ENCODE measurements at regions not wholly inside any gene's neighbourhood (a gene's known extent, or its start where the extent isn't known, plus 50 kb on each side); places are given as distances from the start of the nearest gene placed in this dataset.

- TF ChIP-seq CTCF (IDR thresholded peaks at IDR 0.05; ENCODE audit: unreplicated experiment) = no peak
- H3K4me1 Mint-ChIP-seq = peaks cover 4% of the 10 kb centered on the region
- peaks cover 53% of the 10 kb centered on the region for H3K27me3 Mint-ChIP-seq (ENCODE audit: low read depth)
- no peak overlapping the region for H3K27ac Mint-ChIP-seq
- H3K36me3 Mint-ChIP-seq = no peaks in the 10 kb centered on the region
- H3K9me3 Mint-ChIP-seq = no peaks in the 10 kb centered on the region
- no peak for DNase-seq (ENCODE audit: low spot score in 2 of 2, unreplicated experiment in 2 of 2)
- no peak overlapping the region for H3K4me3 Mint-ChIP-seq
Measured at GRCh38 chr7:21092766-21093702, 306.3 kb upstream of the SP8 start.

GRCh38 chr7:21094589-21094988 lies 307.9 kb upstream of the SP8 start:
- DNase-seq (ENCODE audit: low spot score in 2 of 2, unreplicated experiment in 2 of 2) = no peak
- Mint-ChIP-seq H3K27ac (no peak overlapping the region), H3K4me1 (peaks cover 4% of the 10 kb centered on the region), H3K4me3 (no peak overlapping the region), H3K9me3 (no peaks in the 10 kb centered on the region), H3K27me3 (ENCODE audit: low read depth) (peaks cover 47% of the 10 kb centered on the region), H3K36me3 (no peaks in the 10 kb centered on the region)
- no peak for TF ChIP-seq CTCF (IDR thresholded peaks at IDR 0.05; ENCODE audit: unreplicated experiment)

- Mint-ChIP-seq H3K4me1 (peaks cover 4% of the 10 kb centered on the region), H3K36me3 (no peaks in the 10 kb centered on the region), H3K27ac (no peak overlapping the region)
Measured at GRCh38 chr7:21099432-21099831, 312.7 kb upstream of the SP8 start.

GRCh38 chr7:21099955-21100354 lies 313.3 kb upstream of the SP8 start:
- Mint-ChIP-seq H3K4me1 (peaks cover 4% of the 10 kb centered on the region), H3K27ac (no peak overlapping the region), H3K36me3 (no peaks in the 10 kb centered on the region), H3K27me3 (ENCODE audit: low read depth) (peaks cover 49% of the 10 kb centered on the region), H3K4me3 (no peak overlapping the region), H3K9me3 (no peaks in the 10 kb centered on the region)
- TF ChIP-seq CTCF (IDR thresholded peaks at IDR 0.05; ENCODE audit: unreplicated experiment) = no peak
- DNase-seq (ENCODE audit: low spot score in 2 of 2, unreplicated experiment in 2 of 2) = no peak

More at GRCh38 chr7:21099432-21099831, 312.7 kb upstream of the SP8 start:
- H3K27me3 Mint-ChIP-seq (ENCODE audit: low read depth) = peaks cover 49% of the 10 kb centered on the region
- DNase-seq (ENCODE audit: low spot score in 2 of 2, unreplicated experiment in 2 of 2) = no peak
- TF ChIP-seq CTCF (IDR thresholded peaks at IDR 0.05; ENCODE audit: unreplicated experiment) = no peak
- H3K4me3 Mint-ChIP-seq = no peak overlapping the region
- H3K9me3 Mint-ChIP-seq = no peaks in the 10 kb centered on the region

- no peak for DNase-seq (ENCODE audit: low spot score in 2 of 2, unreplicated experiment in 2 of 2)
- Mint-ChIP-seq H3K9me3 (no peaks in the 10 kb centered on the region), H3K36me3 (no peaks in the 10 kb centered on the region), H3K27me3 (ENCODE audit: low read depth) (peaks cover 50% of the 10 kb centered on the region), H3K27ac (no peak overlapping the region), H3K4me1 (peaks cover 4% of the 10 kb centered on the region), H3K4me3 (no peak overlapping the region)
- TF ChIP-seq CTCF (IDR thresholded peaks at IDR 0.05; ENCODE audit: unreplicated experiment) = no peak
Measured at GRCh38 chr7:21101541-21101940, 314.9 kb upstream of the SP8 start.
